ENCODE measurements at regions not wholly inside any gene's neighbourhood (a gene's known extent, or its start where the extent isn't known, plus 50 kb on each side); places are given as distances from the start of the nearest gene placed in this dataset.

DNA sequence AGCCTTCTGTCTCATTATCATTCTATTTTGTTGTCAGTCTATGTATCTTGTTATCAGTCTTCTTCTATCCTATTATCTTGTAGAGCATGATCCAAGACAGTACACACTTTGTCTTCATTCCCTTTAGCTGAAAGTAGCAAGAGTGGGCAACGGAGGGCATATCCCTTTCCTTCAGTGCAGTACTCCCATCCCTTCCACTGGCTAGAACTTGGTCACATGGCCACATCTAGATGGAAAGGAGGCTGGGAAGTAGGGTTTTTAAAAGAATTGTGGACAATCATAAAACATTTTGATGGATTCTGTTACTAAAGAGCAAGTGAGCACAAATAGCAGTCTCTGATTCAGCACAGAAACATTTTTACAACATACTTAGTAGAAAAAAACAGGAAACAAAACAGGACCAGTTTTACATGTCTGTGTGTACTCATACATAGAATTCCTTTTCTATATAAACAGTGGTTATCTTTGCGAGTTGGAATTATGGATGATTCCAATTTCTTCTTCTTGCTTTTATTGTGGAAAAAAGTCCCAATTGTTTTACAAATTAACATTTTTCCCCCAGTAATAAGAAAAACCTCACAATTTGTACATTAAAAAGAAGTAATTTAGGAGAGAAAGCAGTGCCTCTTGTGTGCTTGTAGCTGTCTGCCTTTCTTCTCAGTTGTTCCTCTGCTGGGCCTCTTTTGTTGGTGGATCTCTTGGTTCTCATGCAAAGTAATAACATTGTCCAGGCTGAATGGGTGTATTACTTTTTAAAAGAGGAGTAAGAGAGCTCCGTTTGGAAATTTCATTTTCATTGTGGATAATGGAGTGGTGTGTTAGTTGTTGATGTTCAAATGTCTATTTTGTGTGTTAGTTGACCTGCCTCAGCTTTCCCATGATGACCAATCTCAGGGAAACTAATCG lies 410.9 kb upstream of the TRPC7 start:
- Histone ChIP-seq H3K9ac (ENCODE audit: low read length) (no peak overlapping the region), H4K8ac (ENCODE audit: low read length) (no peak overlapping the region), H3K4me2 (ENCODE audit: low read length, poor library complexity, severe bottlenecking) (no peak overlapping the region), H3K4me1 (ENCODE audit: control insufficient read depth, insufficient read depth, low read depth, low read length) (peaks cover 1% of the 10 kb centered on the region), H3K18ac (ENCODE audit: low read depth in 1 of 2, low read length in 2 of 2) (no peak overlapping the region), H3K14ac (ENCODE audit: low read length in 2 of 2) (no peak overlapping the region), H3K4ac (ENCODE audit: low read depth in 1 of 2, low read length in 2 of 2) (no peak overlapping the region), H3K9me3 (ENCODE audit: control insufficient read depth, low read length) (no peaks in the 10 kb centered on the region), H3K4me3 (ENCODE audit: insufficient read depth in 1 of 2, low read depth in 1 of 2, low read length in 2 of 2) (no peak overlapping the region), H2BK15ac (ENCODE audit: low read depth, poor library complexity, severe bottlenecking) (no peak overlapping the region), H3K79me1 (replicated peaks; ENCODE audit: low read length, poor library complexity, severe bottlenecking) (no peaks in the 10 kb centered on the region), H4K91ac (ENCODE audit: low read length) (no peak overlapping the region), H3K27ac (ENCODE audit: low read length, poor library complexity, severe bottlenecking) (no peak overlapping the region), H2AK5ac (ENCODE audit: low read length, severe bottlenecking) (no peak overlapping the region), H2BK120ac (ENCODE audit: low read depth, low read length) (no peak overlapping the region), H3K27me3 (ENCODE audit: control insufficient read depth in 1 of 2, insufficient read depth in 1 of 2, low read length in 2 of 2) (peaks cover 0 to 24% of the 10 kb centered on the region in 2 experiments), H2AFZ (ENCODE audit: low read depth, low read length) (no peak overlapping the region), H3K36me3 (ENCODE audit: control insufficient read depth in 1 of 2, insufficient read depth in 2 of 2, low read depth in 1 of 2, low read length in 2 of 2) (no peaks in the 10 kb centered on the region), H2BK12ac (ENCODE audit: low read length in 2 of 2) (no peak overlapping the region), H2BK5ac (ENCODE audit: low read depth, low read length, poor library complexity, severe bottlenecking) (no peak overlapping the region), H3K23ac (ENCODE audit: low read length in 2 of 2) (no peak overlapping the region)
- WGBS, result 66% methylated on average over 3 of the region's 4 CpGs
- peak; percentile 60 for DNase-seq

- Histone ChIP-seq H4K8ac (ENCODE audit: low read length) (no peak overlapping the region), H2BK15ac (ENCODE audit: low read depth, poor library complexity, severe bottlenecking) (no peak overlapping the region), H3K23ac (ENCODE audit: low read length in 2 of 2) (no peak overlapping the region), H2BK12ac (ENCODE audit: low read length in 2 of 2) (no peak overlapping the region), H3K9me3 (ENCODE audit: control insufficient read depth, low read length) (no peaks in the 10 kb centered on the region), H3K36me3 (ENCODE audit: control insufficient read depth in 1 of 2, insufficient read depth in 2 of 2, low read depth in 1 of 2, low read length in 2 of 2) (no peaks in the 10 kb centered on the region), H2BK120ac (ENCODE audit: low read depth, low read length) (no peak overlapping the region), H3K9ac (ENCODE audit: low read length) (no peak overlapping the region), H2AK5ac (ENCODE audit: low read length, severe bottlenecking) (no peak overlapping the region), H3K79me1 (replicated peaks; ENCODE audit: low read length, poor library complexity, severe bottlenecking) (no peaks in the 10 kb centered on the region), H3K4me3 (ENCODE audit: insufficient read depth in 1 of 2, low read depth in 1 of 2, low read length in 2 of 2) (no peak overlapping the region), H3K27ac (ENCODE audit: low read length, poor library complexity, severe bottlenecking) (no peak overlapping the region), H3K4me2 (ENCODE audit: low read length, poor library complexity, severe bottlenecking) (no peak overlapping the region), H3K18ac (ENCODE audit: low read depth in 1 of 2, low read length in 2 of 2) (no peak overlapping the region), H2AFZ (ENCODE audit: low read depth, low read length) (no peak overlapping the region), H2BK5ac (ENCODE audit: low read depth, low read length, poor library complexity, severe bottlenecking) (no peak overlapping the region), H3K4ac (ENCODE audit: low read depth in 1 of 2, low read length in 2 of 2) (no peak overlapping the region), H4K91ac (ENCODE audit: low read length) (no peak overlapping the region), H3K4me1 (ENCODE audit: control insufficient read depth, insufficient read depth, low read depth, low read length) (peaks cover 2% of the 10 kb centered on the region), H3K14ac (ENCODE audit: low read length in 2 of 2) (no peak overlapping the region), H3K27me3 (ENCODE audit: control insufficient read depth in 1 of 2, insufficient read depth in 1 of 2, low read length in 2 of 2) (peaks cover 0 to 21% of the 10 kb centered on the region in 2 experiments)
- no peak for DNase-seq
- 63% methylated on average over 1 of the region's 1 CpG for WGBS
Observed at GRCh38 chr5:136772491-136772890, 407.1 kb upstream of the TRPC7 start.

GRCh38 chr5:136769900-136770684 lies 404.7 kb upstream of the TRPC7 start:
- no peak overlapping the region for H2AK5ac ChIP-seq (ENCODE audit: low read length, severe bottlenecking)
- H2BK12ac ChIP-seq (ENCODE audit: low read length in 2 of 2), result no peak overlapping the region
- H3K23ac ChIP-seq (ENCODE audit: low read length in 2 of 2), result no peak overlapping the region
- H2BK120ac ChIP-seq (ENCODE audit: low read depth, low read length), result no peak overlapping the region
- peak; percentile 72 for DNase-seq
- no peak overlapping the region for H3K9ac ChIP-seq (ENCODE audit: low read length)
- H3K14ac ChIP-seq (ENCODE audit: low read length in 2 of 2), result no peak overlapping the region
- H2AFZ ChIP-seq (ENCODE audit: low read depth, low read length), result no peak overlapping the region
- H3K4me3 ChIP-seq (ENCODE audit: insufficient read depth in 1 of 2, low read depth in 1 of 2, low read length in 2 of 2), result no peak overlapping the region
- H3K27me3 ChIP-seq (ENCODE audit: control insufficient read depth in 1 of 2, insufficient read depth in 1 of 2, low read length in 2 of 2), result peaks cover 0 to 21% of the 10 kb centered on the region in 2 experiments
- H3K4me2 ChIP-seq (ENCODE audit: low read length, poor library complexity, severe bottlenecking), result no peak overlapping the region
- H3K27ac ChIP-seq (ENCODE audit: low read length, poor library complexity, severe bottlenecking), result no peak overlapping the region
- no peak overlapping the region for H2BK5ac ChIP-seq (ENCODE audit: low read depth, low read length, poor library complexity, severe bottlenecking)
- H3K79me1 ChIP-seq (replicated peaks; ENCODE audit: low read length, poor library complexity, severe bottlenecking), result no peaks in the 10 kb centered on the region
- H2BK15ac ChIP-seq (ENCODE audit: low read depth, poor library complexity, severe bottlenecking), result no peak overlapping the region
- peaks cover 11% of the 10 kb centered on the region for H3K4me1 ChIP-seq (ENCODE audit: control insufficient read depth, insufficient read depth, low read depth, low read length)
- H4K8ac ChIP-seq (ENCODE audit: low read length), result no peak overlapping the region
- H3K18ac ChIP-seq (ENCODE audit: low read depth in 1 of 2, low read length in 2 of 2), result no peak overlapping the region
- H4K91ac ChIP-seq (ENCODE audit: low read length), result no peak overlapping the region
- no peaks in the 10 kb centered on the region for H3K9me3 ChIP-seq (ENCODE audit: control insufficient read depth, low read length)
- H3K36me3 ChIP-seq (ENCODE audit: control insufficient read depth in 1 of 2, insufficient read depth in 2 of 2, low read depth in 1 of 2, low read length in 2 of 2), result no peaks in the 10 kb centered on the region
- WGBS, result 39% methylated on average over 11 of the region's 11 CpGs
- H3K4ac ChIP-seq (ENCODE audit: low read depth in 1 of 2, low read length in 2 of 2), result no peak overlapping the region

DNA sequence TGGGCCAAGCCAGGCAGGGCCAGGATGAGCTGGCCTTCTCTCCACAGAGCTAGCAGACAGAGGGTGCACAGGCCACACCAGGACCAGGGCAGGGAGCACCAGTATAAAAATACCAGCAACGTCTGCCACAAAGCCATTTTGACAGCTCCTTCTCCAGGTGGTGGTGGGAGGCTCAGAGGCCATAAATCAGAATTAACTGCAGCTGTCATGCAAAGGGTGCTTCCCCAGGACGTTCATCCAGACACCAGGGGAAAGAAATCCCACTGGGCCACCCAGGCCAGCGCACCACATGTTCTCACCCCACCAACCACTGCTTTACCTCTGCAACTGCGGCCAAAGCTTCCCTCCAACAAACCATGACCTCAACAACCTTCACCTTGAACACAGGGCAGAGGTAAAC lies 403.7 kb upstream of the TRPC7 start:
- no peak overlapping the region for H3K9ac ChIP-seq (ENCODE audit: low read length)
- no peak for DNase-seq

More for the DNA sequence above, 403.7 kb upstream of the TRPC7 start:
- Histone ChIP-seq H2BK12ac (ENCODE audit: low read length in 2 of 2) (peak overlapping the region in 1 of 2 experiments; percentile 18), H3K4me3 (ENCODE audit: insufficient read depth in 1 of 2, low read depth in 1 of 2, low read length in 2 of 2) (no peak overlapping the region), H2BK15ac (ENCODE audit: low read depth, poor library complexity, severe bottlenecking) (peak overlapping the region; percentile 9), H3K9me3 (ENCODE audit: control insufficient read depth, low read length) (no peaks in the 10 kb centered on the region), H3K23ac (ENCODE audit: low read length in 2 of 2) (peak overlapping the region in 1 of 2 experiments; percentile 3), H3K27me3 (ENCODE audit: control insufficient read depth in 1 of 2, insufficient read depth in 1 of 2, low read length in 2 of 2) (peaks cover 0 to 21% of the 10 kb centered on the region in 2 experiments), H3K18ac (ENCODE audit: low read depth in 1 of 2, low read length in 2 of 2) (peak overlapping the region in 1 of 2 experiments; percentile 16), H2AFZ (ENCODE audit: low read depth, low read length) (no peak overlapping the region), H3K27ac (ENCODE audit: low read length, poor library complexity, severe bottlenecking) (no peak overlapping the region), H3K4ac (ENCODE audit: low read depth in 1 of 2, low read length in 2 of 2) (no peak overlapping the region), H2AK5ac (ENCODE audit: low read length, severe bottlenecking) (peak overlapping the region; percentile 17), H3K4me1 (ENCODE audit: control insufficient read depth, insufficient read depth, low read depth, low read length) (peaks cover 11% of the 10 kb centered on the region), H3K36me3 (ENCODE audit: control insufficient read depth in 1 of 2, insufficient read depth in 2 of 2, low read depth in 1 of 2, low read length in 2 of 2) (no peaks in the 10 kb centered on the region), H4K8ac (ENCODE audit: low read length) (no peak overlapping the region), H4K91ac (ENCODE audit: low read length) (peak overlapping the region; percentile 41), H3K14ac (ENCODE audit: low read length in 2 of 2) (peak overlapping the region in 1 of 2 experiments; percentile 22), H3K4me2 (ENCODE audit: low read length, poor library complexity, severe bottlenecking) (no peak overlapping the region), H2BK5ac (ENCODE audit: low read depth, low read length, poor library complexity, severe bottlenecking) (no peak overlapping the region), H2BK120ac (ENCODE audit: low read depth, low read length) (no peak overlapping the region), H3K79me1 (replicated peaks; ENCODE audit: low read length, poor library complexity, severe bottlenecking) (no peaks in the 10 kb centered on the region)
- WGBS, result 75% methylated on average over 4 of the region's 4 CpGs
